H54 (cell line): ENCODE measurements at regions not wholly inside any gene's neighbourhood (a gene's known extent, or its start where the extent isn't known, plus 50 kb on each side); places are given as distances from the start of the nearest gene placed in this dataset.
"Not testable (repeated sequence)": the region's sequence is repeated elsewhere in the genome, so short reads cannot be mapped to it uniquely, and the experiment has no call there.

ENCODE experiments used
- DNase-seq: peaks from one replicate; pipeline ENCODE4 v3.0.0; 2011; ENCODE audit warnings: low spot score, mixed read lengths; ENCODE audit not compliant: insufficient read length
- FAIRE-seq: peaks from 3 replicates; lab custom pipeline; 2011; peaks lifted over from hg19 to GRCh38; lab: Jason Lieb, UNC
- POLR2A ChIP-seq: IDR thresholded peaks from 2 replicates; pipeline ENCODE4 v1.6.1; 2011; ENCODE audit warnings: low read depth, mild to moderate bottlenecking, low read length

DNA sequence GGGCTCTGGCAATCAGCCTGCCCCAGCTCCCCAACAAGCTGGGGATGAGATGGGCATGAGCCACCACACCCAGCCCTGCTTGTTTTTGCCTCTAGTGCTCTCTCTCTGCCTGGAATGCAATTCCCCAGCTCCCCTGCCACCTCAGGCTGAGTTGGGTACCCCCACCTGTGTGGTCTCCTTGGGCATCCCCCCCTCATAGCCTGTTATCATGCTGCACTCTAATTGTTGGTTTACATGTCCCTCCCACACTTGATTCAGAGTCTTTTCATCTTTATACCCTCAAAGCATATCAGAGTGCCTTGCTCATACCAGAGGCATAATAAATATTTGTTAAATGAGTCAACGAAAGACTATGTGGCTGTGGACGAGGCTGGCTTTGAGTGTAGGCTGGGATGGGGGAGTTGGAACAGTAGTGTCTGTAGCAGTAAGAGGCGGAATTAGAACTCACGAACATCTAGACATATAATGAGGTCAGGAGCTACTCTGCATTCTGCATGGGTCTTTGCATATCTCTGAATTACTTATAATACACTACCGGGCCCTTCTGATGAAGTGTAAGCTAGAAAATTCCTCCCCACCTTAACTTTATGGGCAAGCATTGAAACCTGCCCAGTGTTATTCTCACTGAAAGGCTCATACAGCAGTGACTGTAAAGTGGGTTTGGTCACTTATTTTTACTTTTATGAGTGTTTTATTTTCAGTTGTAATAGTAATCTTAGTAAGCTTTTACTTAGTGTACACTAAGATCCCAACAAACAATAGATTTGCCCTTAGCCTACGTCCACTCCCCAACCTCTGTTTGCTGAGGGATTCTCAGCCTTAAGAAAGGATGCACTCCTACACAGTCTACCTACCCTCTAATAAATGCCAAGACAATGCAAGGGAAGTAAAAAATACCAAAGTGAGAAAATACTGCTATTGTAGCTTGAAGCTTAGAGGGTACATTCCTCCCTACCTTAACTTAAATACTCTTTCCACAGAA lies 58.7 kb downstream of the EDN1 start:
- DNase-seq = peak; percentile 72
- TF ChIP-seq POLR2A = no peak
- peak; percentile 95 for FAIRE-seq

DNA sequence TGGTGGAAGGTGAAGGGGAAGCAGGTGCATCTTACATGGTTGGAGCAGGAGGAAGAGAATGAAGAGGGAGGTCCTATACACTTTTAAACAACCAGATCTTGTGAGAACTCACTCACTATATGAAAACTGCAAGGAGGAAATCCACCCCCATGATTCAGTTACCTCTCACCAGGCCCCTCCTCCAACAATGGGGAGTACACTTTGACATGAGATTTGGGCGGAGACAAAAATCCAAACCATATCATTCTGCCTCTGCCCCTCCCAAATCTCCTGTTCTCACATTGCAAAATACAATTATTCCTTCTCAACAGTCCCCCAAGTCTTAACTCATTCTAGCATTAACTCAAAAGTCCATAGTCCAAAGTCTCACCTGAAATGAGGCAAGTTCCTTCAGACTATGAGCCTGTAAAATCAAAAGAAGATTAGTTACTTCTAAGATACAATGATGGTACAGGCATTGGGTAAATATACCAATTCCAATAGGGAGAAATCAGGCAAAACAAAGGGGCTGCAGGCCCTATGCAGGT lies 60.5 kb downstream of the EDN1 start:
- TF ChIP-seq POLR2A = no peak
- DNase-seq (no peak), FAIRE-seq (no peak)

DNA sequence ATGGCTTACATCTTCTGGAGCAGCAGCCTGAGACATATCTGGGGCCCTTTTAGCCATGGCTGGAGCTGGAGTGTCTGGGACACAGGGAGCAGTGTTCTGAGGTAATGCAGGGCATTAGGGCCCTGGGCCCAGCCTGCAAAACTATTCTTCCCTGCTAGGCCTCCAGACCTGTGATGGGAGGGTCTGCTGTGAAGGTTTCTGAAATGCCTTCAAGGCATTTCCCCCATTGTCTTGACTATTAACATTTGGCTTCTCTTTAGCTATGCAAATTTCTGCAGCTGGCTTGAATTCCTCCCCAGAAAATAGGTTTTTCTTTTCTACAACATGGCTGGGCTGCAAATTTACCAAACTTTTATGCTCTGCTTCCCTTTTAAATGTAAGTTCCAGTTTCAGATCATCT lies 61.5 kb downstream of the EDN1 start:
- TF ChIP-seq POLR2A = no peak
- no peak for DNase-seq

DNA sequence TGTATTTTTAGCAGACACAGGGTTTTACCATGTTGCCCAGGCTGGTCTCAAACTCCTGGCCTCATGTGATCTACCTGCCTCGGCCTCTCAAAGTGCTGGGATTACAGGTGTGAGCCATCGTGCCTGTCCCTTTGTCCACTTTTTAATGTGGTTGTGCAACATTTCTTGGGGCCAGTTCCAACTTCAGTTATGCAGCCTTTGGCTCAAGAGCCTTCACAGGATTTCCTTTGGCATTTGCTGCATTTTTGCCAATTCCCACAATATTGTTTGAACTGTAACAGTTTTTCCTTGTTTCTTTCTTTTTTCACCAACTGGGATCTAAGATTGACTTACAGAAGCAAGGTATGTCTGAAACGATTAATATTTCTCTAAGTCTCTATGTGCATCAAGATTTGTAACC lies 63.6 kb downstream of the EDN1 start:
- no peak for FAIRE-seq
- TF ChIP-seq POLR2A = no peak
- DNase-seq = no peak

More for the DNA sequence above, 61.5 kb downstream of the EDN1 start:
- FAIRE-seq = no peak

DNA sequence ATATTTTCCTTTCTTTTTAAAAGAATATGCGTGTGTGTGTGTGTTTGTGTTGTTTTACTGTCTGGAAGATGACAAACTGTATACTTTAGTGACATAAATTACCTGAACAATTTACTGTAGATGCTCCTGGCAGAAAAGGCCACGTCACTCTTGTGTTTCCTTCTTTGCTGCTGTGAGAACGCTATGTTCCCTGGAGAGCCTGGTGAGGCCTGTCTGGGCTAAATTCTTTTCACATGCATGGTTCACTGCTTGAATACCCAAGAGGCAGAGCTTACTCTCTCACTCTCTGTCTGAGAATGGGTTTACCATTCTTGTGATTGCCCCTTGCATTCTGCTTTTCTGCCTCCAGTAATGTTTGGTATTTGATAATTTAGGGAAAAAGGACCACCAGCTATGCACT lies 64.3 kb downstream of the EDN1 start:
- FAIRE-seq = no peak
- no peak for DNase-seq
- no peak for TF ChIP-seq POLR2A

DNA sequence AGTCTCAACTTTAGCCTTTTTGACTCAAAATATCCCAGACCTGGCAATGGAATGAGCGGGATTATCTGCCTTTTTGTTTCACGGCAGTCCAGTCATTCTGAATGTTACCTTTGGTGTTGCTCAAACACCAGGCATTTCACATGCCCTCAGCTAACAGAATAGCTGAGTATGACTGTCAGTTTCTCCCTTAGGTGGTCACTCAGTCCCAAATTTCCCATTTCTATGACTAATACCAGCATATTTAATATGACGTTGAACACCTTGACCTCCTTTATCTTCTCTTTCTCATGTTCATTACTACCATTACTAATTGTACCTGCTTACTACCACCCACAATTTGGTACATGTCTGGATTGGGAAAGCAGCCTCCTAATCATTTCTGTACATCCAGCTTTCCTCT lies 65.2 kb downstream of the EDN1 start:
- no peak for TF ChIP-seq POLR2A
- DNase-seq (no peak), FAIRE-seq (no peak)

DNA sequence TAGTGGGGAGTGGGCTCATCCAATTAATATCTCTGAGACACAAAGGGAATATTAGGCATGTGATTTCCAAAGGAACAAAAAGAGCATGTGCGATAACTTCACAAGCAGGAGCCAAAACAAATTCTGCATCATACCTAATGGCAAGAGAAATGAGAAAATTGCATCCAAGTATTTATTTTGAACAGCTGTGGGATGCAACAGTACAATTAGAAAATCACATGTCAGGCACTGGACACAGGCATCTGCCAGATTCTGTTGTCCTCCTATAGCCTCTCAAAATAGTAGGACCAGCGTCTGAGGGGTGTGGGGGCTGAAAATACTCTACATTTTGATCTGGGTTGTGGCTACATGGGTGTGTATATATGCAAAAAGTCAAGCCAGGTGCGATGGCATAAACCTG lies 66.3 kb downstream of the EDN1 start:
- DNase-seq (no peak), FAIRE-seq (no peak)
- no peak for TF ChIP-seq POLR2A

DNA sequence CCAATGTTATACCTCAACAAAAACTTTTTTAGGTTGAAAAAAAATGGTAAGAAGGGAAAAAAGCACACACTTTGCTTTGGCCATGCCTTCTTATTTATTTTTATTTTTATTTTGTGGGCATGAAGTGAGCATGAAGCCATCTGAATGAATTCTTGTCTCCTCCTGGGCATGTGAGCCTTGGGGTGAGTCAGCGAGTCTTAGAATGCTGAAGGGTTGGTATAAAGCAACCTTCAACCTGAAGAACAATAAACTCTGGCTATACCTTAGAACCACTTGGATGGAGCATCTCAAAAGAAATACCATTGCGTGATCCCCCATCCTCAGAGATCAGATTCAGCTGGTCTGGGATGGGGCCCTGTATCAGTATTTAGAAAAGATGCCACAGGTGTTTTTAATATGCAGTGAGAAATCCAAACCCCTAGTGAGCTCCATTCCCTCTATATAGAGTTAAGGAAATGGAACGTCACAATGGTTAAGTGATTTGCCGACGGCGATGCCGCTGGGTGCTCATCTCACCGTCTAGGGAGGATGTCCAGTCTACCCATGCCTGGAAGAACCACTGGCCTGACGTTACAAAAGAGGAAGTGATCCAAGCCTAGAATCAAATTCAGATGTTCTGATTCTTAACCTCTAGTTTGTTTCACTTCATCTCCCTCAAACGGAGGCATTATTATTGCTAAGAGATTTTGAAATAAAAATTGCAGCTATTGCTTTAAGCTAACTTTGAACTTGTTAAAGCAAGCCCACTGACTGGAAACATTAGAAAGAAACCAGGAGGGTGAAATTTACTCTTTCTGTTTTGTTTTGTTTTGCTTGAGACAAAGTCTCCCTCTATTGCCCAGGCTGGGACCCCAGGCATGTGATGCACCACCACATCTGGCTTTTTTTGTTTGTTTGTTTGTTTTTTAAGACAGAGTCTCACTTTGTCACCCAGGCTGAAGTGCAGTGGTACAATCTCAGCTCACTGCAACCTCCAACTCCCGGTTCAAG lies 67.1 kb downstream of the EDN1 start:
- no peak for FAIRE-seq
- TF ChIP-seq POLR2A = no peak
- DNase-seq = no peak

DNA sequence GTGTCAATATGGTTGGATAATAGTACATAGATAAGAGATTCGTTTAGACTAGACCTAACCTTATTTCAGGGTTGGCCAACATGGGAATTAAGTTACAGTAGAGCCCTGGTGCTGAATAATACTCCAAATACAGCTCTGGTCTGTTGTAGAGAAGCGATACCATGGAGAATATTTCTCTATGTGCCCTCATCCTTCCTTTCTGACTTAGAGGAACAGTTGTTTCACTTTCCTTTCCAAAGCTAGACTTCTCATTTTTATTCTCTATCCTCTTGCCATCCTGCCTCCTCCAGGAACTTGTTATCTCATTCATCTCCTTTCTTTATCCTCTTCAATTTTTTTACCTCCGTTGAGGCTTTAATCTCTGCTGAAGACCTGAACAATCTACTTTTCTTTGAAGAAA lies 68.9 kb downstream of the EDN1 start:
- FAIRE-seq = no peak
- no peak for TF ChIP-seq POLR2A
- DNase-seq = no peak

DNA sequence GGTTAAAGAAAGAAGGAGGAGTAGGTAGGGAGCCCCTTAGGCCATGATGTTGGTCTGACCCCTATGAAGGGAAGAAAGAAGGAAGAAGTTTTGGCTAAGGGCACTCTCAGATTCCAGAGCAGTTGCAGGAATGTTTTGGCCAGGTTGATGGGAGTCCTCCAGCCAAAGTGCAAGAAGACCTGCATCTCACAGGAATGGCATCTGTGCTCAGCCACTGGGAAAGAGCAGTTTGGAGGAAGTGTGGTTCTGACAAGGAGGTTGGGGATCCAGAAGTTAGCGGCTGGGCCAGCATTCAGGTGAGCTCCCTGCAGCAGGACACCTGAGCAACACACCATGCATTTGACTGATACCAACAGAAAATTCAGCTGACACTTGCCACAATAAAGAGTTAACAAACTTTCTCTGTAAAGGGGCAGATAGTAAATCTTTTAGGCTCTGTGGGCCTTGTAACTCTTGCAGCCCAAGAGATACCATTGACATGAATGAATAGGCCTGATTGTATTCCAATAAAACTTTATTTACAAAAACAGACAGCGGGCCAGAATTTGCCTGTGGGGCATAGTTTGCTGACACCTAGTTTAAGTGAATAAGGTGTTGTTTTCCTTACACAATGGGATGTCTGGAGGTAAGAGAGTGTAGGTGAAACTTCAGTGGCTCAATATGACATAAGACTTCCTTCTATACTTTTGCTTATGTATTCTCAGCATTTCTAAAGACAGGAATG lies 71.0 kb downstream of the EDN1 start:
- no peak for TF ChIP-seq POLR2A
- FAIRE-seq (no peak), DNase-seq (no peak)

DNA sequence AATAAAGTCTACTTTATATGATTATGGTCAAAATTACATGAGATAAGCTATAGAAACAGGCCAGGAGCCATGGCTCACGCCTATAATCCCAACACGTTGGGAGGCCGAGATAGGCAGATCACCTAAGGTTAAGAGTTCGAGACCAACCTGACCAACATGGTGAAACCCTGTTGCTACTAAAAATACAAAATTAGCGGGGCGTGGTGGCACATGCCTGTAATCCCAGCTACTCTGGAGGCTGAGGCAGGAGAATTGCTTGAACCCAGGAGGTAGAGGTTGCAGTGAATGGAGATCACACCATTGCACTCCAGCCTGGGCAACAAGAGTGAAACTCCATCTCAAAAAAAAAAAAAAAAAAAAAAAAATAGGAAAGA lies 73.1 kb downstream of the EDN1 start:
- DNase-seq, FAIRE-seq: not testable (repeated sequence)

DNA sequence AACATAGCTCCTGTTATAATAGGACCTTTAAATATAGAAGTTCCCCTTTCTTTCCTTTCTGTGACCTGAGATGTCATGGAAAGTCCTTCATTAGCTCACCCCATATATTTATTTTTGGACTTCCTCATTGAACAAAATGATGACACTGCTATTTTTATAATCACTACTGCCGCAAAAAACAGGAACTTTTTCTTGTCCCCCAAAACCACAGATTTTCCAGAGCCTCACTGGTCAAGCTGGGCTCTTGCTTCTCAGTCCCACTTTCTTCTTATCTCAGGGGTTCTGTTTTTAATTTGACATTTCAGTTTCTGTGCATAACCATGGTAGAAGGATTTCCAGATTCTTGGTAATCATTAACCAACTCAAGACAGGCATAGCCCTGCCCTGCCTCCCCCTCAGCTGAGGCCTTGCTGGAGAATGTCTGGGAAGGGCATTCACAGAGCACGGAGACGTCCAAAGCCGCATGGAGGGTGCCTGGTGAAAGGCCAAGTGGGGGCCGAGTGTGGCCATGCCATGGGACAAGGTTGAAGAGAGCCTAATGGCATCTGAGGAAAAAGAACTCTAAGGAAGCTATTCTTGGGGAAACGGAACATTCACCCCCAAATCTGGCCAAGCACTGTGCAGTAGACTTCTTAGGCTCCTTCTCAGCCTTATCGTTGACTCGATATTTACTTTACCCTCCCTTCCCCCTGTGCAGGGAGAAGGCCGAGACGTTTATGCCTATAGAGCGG lies 73.7 kb downstream of the EDN1 start:
- TF ChIP-seq POLR2A = no peak
- DNase-seq (no peak), FAIRE-seq (no peak)

DNA sequence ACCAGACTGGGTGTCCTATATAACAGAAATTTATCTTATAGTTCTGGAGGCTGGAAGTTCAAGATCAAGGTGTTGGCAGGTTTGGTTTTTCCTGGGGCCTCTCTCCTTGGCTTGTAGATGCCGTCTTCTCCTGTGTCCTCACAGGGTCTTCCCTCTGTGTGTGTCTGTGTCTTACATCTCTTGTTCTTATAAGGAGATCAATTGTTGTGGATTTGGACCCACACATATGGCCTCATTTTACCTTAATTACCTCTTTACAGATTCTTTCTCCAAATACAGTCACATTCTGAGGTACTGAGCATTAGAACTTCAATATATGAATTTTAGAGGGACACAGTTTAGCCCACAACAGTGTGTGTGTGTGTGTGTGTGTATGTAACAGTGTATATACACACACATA lies 74.5 kb downstream of the EDN1 start:
- FAIRE-seq = no peak
- no peak for TF ChIP-seq POLR2A
- no peak for DNase-seq
